Neural crest cell (in vitro differentiated cells): ENCODE measurements at regions not wholly inside any gene's neighbourhood (a gene's known extent, or its start where the extent isn't known, plus 50 kb on each side); places are given as distances from the start of the nearest gene placed in this dataset.

Experiments used
- DNase-seq: peaks from one replicate; pipeline ENCODE4 v3.0.0; 2021; ENCODE audit warnings: low read depth, mixed read lengths, low spot score
- H3K27ac Mint-ChIP-seq: one replicate; pipeline ENCODE4 v1.8.0; 2021; ENCODE audit warnings: mild to moderate bottlenecking, mixed read lengths; ENCODE audit not compliant: unreplicated experiment
- H3K27me3 Mint-ChIP-seq: 2 replicates; pipeline ENCODE4 v1.8.0; 2021; ENCODE audit warnings: low read depth, mild to moderate bottlenecking, mixed read lengths
- H3K36me3 Mint-ChIP-seq: 2 replicates; pipeline ENCODE4 v1.8.0; 2021; ENCODE audit warnings: low read depth, mild to moderate bottlenecking, mixed read lengths
- H3K4me1 Mint-ChIP-seq: 2 replicates; pipeline ENCODE4 v1.8.0; 2021; ENCODE audit warnings: mixed read lengths
- H3K4me3 Mint-ChIP-seq: one replicate; pipeline ENCODE4 v1.8.0; 2021; ENCODE audit warnings: mild to moderate bottlenecking, mixed read lengths
- H3K9me3 Mint-ChIP-seq: 2 replicates; pipeline ENCODE4 v1.8.0; 2021; ENCODE audit warnings: mixed read lengths
- TF ChIP-seq, protein P1 (sequence below): fragments of 200-600 bp; sonication (generic); conservative IDR thresholded peaks from 2 replicates; pipeline ENCODE4 v1.5.0; 2021; ENCODE audit warnings: antibody characterized with exemption, mild to moderate bottlenecking

GRCh38 chr5:135219868-135220267 lies 179.2 kb downstream of the MACROH2A1 start:
- H3K4me3 Mint-ChIP-seq: no peak overlapping the region
- H3K4me1 Mint-ChIP-seq: peaks cover 4% of the 10 kb centered on the region
- H3K27ac Mint-ChIP-seq: no peak overlapping the region
- H3K36me3 Mint-ChIP-seq: no peaks in the 10 kb centered on the region
- no peaks in the 10 kb centered on the region for H3K9me3 Mint-ChIP-seq
- peaks cover 21% of the 10 kb centered on the region for H3K27me3 Mint-ChIP-seq
- TF ChIP-seq, protein P1, sequence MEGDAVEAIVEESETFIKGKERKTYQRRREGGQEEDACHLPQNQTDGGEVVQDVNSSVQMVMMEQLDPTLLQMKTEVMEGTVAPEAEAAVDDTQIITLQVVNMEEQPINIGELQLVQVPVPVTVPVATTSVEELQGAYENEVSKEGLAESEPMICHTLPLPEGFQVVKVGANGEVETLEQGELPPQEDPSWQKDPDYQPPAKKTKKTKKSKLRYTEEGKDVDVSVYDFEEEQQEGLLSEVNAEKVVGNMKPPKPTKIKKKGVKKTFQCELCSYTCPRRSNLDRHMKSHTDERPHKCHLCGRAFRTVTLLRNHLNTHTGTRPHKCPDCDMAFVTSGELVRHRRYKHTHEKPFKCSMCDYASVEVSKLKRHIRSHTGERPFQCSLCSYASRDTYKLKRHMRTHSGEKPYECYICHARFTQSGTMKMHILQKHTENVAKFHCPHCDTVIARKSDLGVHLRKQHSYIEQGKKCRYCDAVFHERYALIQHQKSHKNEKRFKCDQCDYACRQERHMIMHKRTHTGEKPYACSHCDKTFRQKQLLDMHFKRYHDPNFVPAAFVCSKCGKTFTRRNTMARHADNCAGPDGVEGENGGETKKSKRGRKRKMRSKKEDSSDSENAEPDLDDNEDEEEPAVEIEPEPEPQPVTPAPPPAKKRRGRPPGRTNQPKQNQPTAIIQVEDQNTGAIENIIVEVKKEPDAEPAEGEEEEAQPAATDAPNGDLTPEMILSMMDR: no peak
- no peak for DNase-seq

GRCh38 chr5:135218790-135219568 lies 180.1 kb downstream of the MACROH2A1 start:
- H3K27ac Mint-ChIP-seq: no peak overlapping the region
- peaks cover 4% of the 10 kb centered on the region for H3K4me1 Mint-ChIP-seq
- H3K27me3 Mint-ChIP-seq: peaks cover 19% of the 10 kb centered on the region
- no peaks in the 10 kb centered on the region for H3K9me3 Mint-ChIP-seq
- DNase-seq: no peak
- no peak overlapping the region for H3K4me3 Mint-ChIP-seq
- TF ChIP-seq, protein P1: no peak
- no peaks in the 10 kb centered on the region for H3K36me3 Mint-ChIP-seq

- no peak overlapping the region for H3K27ac Mint-ChIP-seq
- no peak for DNase-seq
Observed at GRCh38 chr5:135218486-135218755, 180.6 kb downstream of the MACROH2A1 start.

DNA sequence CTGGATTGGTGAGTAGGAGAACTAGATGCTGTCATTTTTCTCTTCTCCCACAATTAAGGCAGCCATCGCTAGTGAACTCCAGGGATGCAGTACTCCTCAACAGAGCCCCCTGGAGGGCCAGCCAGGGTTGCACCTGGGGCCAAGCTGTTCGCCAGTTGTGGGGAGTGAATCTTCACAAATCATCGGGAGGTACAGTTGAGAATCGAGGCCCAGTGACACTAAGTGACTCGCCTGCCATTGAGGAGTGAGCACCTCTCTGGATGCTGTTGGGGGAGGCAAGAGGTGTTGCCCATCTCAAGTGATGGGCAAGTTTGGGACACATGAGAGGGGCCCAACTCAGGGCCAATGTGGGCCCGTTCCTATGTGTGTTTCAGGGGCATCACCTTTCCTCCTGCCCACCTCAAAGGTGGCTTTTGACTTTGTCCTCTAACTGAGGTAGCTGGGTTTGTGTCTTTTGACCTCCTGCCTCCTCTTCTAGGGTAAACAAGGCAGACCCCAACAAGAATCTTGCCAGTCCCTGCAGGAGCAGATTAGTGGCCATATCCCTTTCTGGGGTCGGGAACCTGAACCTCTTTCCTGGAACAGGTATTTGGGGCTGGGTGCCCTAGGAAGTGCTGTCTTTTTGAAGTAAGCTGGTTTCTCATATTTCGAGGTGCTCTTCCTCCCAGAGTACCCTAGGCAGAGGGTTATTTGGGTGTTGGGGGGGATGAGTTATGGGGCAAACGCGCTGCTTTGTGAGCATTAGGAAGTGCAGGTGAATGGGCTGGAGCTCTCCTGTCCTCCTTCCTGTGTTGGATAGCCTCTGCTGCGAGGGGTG lies 181.2 kb downstream of the MACROH2A1 start:
- Mint-ChIP-seq H3K4me3 (no peak overlapping the region), H3K27ac (no peak overlapping the region), H3K9me3 (no peaks in the 10 kb centered on the region), H3K27me3 (peaks cover 15% of the 10 kb centered on the region), H3K36me3 (no peaks in the 10 kb centered on the region), H3K4me1 (no peaks in the 10 kb centered on the region)
- TF ChIP-seq, protein P1: no peak
- no peak for DNase-seq

More at GRCh38 chr5:135218486-135218755, 180.6 kb downstream of the MACROH2A1 start:
- Mint-ChIP-seq H3K36me3 (no peaks in the 10 kb centered on the region), H3K9me3 (no peaks in the 10 kb centered on the region), H3K4me1 (peaks cover 4% of the 10 kb centered on the region), H3K27me3 (peaks cover 16% of the 10 kb centered on the region), H3K4me3 (no peak overlapping the region)
- TF ChIP-seq, protein P1: no peak

- Mint-ChIP-seq H3K27me3 (peaks cover 15% of the 10 kb centered on the region), H3K9me3 (no peaks in the 10 kb centered on the region), H3K36me3 (no peaks in the 10 kb centered on the region), H3K4me3 (no peak overlapping the region), H3K4me1 (no peaks in the 10 kb centered on the region), H3K27ac (no peak overlapping the region)
- TF ChIP-seq, protein P1: no peak
- no peak for DNase-seq
Observed at GRCh38 chr5:135216471-135217343, 182.3 kb downstream of the MACROH2A1 start.
